Chondrocyte (in vitro differentiated cells): ENCODE measurements at regions not wholly inside any gene's neighbourhood (a gene's known extent, or its start where the extent isn't known, plus 50 kb on each side); places are given as distances from the start of the nearest gene placed in this dataset.

Experiments used
- DNase-seq: peaks from one replicate; pipeline ENCODE4 v3.0.0; 2021; ENCODE audit warnings: mixed read lengths, low spot score
- H3K27ac Mint-ChIP-seq: one replicate; pipeline ENCODE4 v1.8.0; 2021; ENCODE audit warnings: mild to moderate bottlenecking, moderate library complexity, mixed read lengths; ENCODE audit not compliant: unreplicated experiment
- H3K27me3 Mint-ChIP-seq: 2 replicates; pipeline ENCODE4 v1.8.0; 2021; ENCODE audit warnings: low read depth, mixed read lengths
- H3K36me3 Mint-ChIP-seq: 2 replicates; pipeline ENCODE4 v1.8.0; 2021; ENCODE audit warnings: low read depth, mixed read lengths
- H3K4me1 Mint-ChIP-seq: 2 replicates; pipeline ENCODE4 v1.8.0; 2021; ENCODE audit warnings: low read depth, mild to moderate bottlenecking, mixed read lengths
- H3K4me3 Mint-ChIP-seq: one replicate; pipeline ENCODE4 v1.8.0; 2021; ENCODE audit warnings: mild to moderate bottlenecking, moderate library complexity, mixed read lengths; ENCODE audit not compliant: unreplicated experiment
- H3K9me3 Mint-ChIP-seq: 2 replicates; pipeline ENCODE4 v1.8.0; 2021; ENCODE audit warnings: low read depth, mixed read lengths
- TF ChIP-seq, protein P1 (sequence below): fragments of 200-600 bp; sonication (generic); IDR thresholded peaks from 2 replicates; pipeline ENCODE4 v1.5.0; 2021; ENCODE audit warnings: antibody characterized with exemption, mild to moderate bottlenecking, moderate library complexity

DNA sequence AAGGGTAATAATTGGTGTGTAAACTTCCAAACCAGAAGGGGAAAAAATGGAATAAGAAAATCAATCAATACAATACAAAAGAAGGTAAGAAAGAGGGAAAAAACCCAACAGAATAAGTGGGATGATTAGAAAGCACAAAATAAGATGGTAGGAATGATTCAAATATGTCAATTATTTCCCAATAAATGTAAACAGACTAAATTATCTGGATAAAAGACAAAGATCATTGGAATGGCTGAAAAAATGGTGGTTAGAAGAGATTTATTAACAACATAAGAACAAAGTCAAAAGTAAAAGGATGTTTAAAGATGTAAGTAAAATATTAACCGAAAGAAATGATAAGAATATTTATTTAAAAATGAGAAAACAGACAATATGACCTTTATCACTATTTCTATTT, 103.5 kb upstream of the YWHAQ start:
- H3K36me3 Mint-ChIP-seq, result peaks cover 6% of the 10 kb centered on the region
- TF ChIP-seq, protein P1, sequence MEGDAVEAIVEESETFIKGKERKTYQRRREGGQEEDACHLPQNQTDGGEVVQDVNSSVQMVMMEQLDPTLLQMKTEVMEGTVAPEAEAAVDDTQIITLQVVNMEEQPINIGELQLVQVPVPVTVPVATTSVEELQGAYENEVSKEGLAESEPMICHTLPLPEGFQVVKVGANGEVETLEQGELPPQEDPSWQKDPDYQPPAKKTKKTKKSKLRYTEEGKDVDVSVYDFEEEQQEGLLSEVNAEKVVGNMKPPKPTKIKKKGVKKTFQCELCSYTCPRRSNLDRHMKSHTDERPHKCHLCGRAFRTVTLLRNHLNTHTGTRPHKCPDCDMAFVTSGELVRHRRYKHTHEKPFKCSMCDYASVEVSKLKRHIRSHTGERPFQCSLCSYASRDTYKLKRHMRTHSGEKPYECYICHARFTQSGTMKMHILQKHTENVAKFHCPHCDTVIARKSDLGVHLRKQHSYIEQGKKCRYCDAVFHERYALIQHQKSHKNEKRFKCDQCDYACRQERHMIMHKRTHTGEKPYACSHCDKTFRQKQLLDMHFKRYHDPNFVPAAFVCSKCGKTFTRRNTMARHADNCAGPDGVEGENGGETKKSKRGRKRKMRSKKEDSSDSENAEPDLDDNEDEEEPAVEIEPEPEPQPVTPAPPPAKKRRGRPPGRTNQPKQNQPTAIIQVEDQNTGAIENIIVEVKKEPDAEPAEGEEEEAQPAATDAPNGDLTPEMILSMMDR, result no peak
- H3K27ac Mint-ChIP-seq, result no peak overlapping the region
- peaks cover 14% of the 10 kb centered on the region for H3K9me3 Mint-ChIP-seq
- H3K27me3 Mint-ChIP-seq, result peaks cover 7% of the 10 kb centered on the region
- H3K4me1 Mint-ChIP-seq, result no peaks in the 10 kb centered on the region
- no peak overlapping the region for H3K4me3 Mint-ChIP-seq
- DNase-seq, result no peak

DNA sequence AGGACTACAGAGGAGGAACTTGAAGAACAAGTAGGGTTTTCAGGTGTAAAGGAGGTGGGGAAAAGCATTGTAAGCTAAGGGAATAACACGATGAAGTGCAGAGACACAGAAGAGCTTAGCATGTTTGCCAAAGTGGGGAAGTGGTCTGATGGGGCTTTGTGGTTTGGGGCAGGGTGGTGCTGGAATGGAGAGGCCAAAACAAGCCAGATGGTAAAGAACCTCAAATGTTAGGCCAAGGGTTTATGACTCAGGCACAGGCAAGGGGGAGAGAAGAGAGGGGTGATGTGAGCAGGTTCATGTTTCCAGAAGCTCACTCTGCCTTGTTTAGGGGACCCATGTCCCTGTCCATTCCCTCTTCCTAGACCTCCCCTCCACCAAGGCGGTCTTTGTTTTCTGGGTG, 104.5 kb upstream of the YWHAQ start:
- H3K27me3 Mint-ChIP-seq, result peaks cover 3% of the 10 kb centered on the region
- H3K27ac Mint-ChIP-seq, result no peak overlapping the region

DNA sequence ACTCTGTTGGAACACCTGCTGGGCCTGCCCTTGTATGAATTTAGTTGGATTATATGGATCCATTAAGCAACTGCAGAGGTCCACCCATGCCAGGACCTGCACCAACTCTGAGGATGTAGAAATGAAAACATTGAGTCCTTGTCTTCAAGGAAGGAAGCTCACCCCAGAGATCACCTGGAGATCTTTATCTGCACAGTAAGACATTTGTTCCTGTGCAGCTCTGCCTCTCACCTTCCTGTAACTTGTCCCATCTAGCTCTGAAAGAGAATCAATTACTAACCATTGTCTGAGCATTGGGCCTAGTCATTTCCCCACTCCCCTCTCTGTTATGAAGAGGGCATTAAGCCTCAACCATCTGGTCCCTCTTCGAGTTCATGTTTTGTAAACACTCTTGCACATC, 105.2 kb upstream of the YWHAQ start:
- peaks cover 6% of the 10 kb centered on the region for H3K36me3 Mint-ChIP-seq
- no peak for DNase-seq
- no peak overlapping the region for H3K4me3 Mint-ChIP-seq
- no peaks in the 10 kb centered on the region for H3K4me1 Mint-ChIP-seq
- H3K27me3 Mint-ChIP-seq, result peaks cover under 1% of the 10 kb centered on the region
- H3K27ac Mint-ChIP-seq, result no peak overlapping the region
- TF ChIP-seq, protein P1, result no peak
- H3K9me3 Mint-ChIP-seq, result peaks cover 14% of the 10 kb centered on the region

More for the DNA sequence above, 104.5 kb upstream of the YWHAQ start:
- TF ChIP-seq, protein P1, result no peak
- Mint-ChIP-seq H3K36me3 (peaks cover 6% of the 10 kb centered on the region), H3K9me3 (peaks cover 14% of the 10 kb centered on the region), H3K4me3 (no peak overlapping the region), H3K4me1 (no peaks in the 10 kb centered on the region)
- DNase-seq, result no peak

DNA sequence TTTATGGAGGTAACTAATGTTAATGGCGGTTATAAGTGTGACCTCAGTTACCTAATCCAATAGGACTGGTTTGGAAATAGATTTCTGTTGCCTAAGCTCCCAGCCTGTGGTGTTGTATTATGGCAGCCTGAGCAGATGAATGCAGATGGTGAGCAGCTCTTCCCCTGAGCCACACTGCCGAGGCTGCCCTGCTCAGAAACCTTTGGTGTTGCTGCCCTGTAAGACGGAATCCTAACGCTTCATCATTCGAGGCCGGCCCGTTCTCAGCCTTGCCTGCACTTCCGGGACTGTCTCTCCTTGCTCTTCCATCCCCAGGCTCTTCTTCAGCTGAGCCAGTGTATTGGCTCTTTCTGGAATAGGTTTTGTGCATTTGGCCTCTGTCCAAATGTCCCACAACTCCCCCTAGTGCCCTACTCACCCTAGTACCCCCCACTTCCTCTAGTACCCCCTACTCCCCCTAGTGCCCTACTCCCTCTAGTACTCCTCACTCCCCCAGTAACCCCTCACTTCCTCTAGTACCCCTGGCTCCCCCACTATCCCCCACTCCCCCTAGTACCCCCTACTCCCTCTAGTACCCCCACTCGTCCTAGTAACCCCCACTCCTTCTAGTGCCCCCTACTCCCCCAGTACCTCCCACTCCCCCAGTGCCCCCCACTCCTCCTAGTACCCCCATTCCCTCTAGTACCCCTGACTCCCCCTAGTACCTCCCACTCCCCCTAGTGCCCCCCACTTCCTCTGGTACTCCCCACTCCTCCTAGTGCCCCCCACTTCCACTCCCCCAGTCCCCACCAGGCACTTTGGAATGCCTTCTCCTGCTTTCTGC, 106.0 kb upstream of the TAF1B start:
- TF ChIP-seq, protein P1, result peak; percentile 24
- no peaks in the 10 kb centered on the region for H3K4me1 Mint-ChIP-seq
- DNase-seq, result no peak
- peaks cover 6% of the 10 kb centered on the region for H3K36me3 Mint-ChIP-seq
- H3K27me3 Mint-ChIP-seq, result no peaks in the 10 kb centered on the region
- H3K9me3 Mint-ChIP-seq, result peaks cover 14% of the 10 kb centered on the region
- no peak overlapping the region for H3K4me3 Mint-ChIP-seq
- H3K27ac Mint-ChIP-seq, result no peak overlapping the region

DNA sequence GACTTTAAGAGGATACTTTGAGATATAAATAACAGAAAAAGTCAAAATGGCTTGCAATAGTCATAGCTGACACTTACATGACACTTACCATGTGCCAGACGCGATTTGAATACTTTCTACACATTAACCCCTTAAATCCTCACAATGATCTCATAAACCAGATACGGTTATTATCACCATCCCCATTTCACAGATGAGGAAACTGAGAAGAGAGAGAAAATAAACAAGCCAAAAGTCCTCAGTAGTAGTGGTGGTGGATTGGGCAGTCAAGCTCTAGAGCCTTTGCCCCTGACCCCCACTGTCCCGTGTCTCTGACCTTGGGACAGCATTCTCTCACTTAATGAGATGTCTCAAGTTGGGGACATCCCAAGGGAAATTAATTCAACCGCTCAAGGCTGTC, 105.2 kb upstream of the TAF1B start:
- H3K4me1 Mint-ChIP-seq, result no peaks in the 10 kb centered on the region
- no peaks in the 10 kb centered on the region for H3K27me3 Mint-ChIP-seq
- no peak for DNase-seq
- H3K9me3 Mint-ChIP-seq, result peaks cover 14% of the 10 kb centered on the region
- TF ChIP-seq, protein P1, result no peak
- no peak overlapping the region for H3K4me3 Mint-ChIP-seq
- H3K27ac Mint-ChIP-seq, result no peak overlapping the region
- peaks cover 6% of the 10 kb centered on the region for H3K36me3 Mint-ChIP-seq
